WTC11 (cell line): ENCODE measurements at regions not wholly inside any gene's neighbourhood (a gene's known extent, or its start where the extent isn't known, plus 50 kb on each side); places are given as distances from the start of the nearest gene placed in this dataset.

Experiments
- ATAC-seq: fragments of 200-7000 bp; cut with Tn5 transposase; 2 replicates; pipeline ENCODE4 v1.10.0; 2021; ENCODE audit warnings: mild to moderate bottlenecking, moderate library complexity
- CTCF ChIA-PET: fragments of 300-600 bp; sonication (Branson Sonifier 250); formaldehyde crosslinking; loops from one replicate; lab custom pipeline; 2021; ENCODE audit warnings: antibody characterized with exemption; lab: Charles Lee
- POLR2A ChIA-PET: fragments of 350-600 bp; sonication (Branson Sonifier 250); formaldehyde crosslinking; loops from one replicate; lab custom pipeline; 2021; ENCODE audit warnings: antibody characterized with exemption; lab: Charles Lee
- DNase-seq: peaks from one replicate; pipeline ENCODE4 v3.0.0; 2021; ENCODE audit warnings: low spot score
- H3K27ac Mint-ChIP-seq: 2 replicates; pipeline ENCODE4 v1.8.0; 2021; ENCODE audit warnings: mixed read lengths
- H3K27me3 Mint-ChIP-seq: 2 replicates; pipeline ENCODE4 v1.8.0; 2021; ENCODE audit warnings: low read depth, mild to moderate bottlenecking, moderate library complexity, mixed read lengths
- H3K36me3 Mint-ChIP-seq: 2 replicates; pipeline ENCODE4 v1.8.0; 2021; ENCODE audit warnings: mixed read lengths
- H3K4me1 Mint-ChIP-seq: 2 replicates; pipeline ENCODE4 v1.8.0; 2022; ENCODE audit warnings: mixed read lengths
- H3K4me3 Mint-ChIP-seq: 2 replicates; pipeline ENCODE4 v1.8.0; 2021; ENCODE audit warnings: mild to moderate bottlenecking, moderate library complexity, mixed read lengths
- H3K9me3 Mint-ChIP-seq: 2 replicates; pipeline ENCODE4 v1.8.0; 2021; ENCODE audit warnings: mixed read lengths
- AFF4 ChIP-seq: sonication (generic); formaldehyde crosslinking; IDR thresholded peaks from 2 replicates; pipeline ENCODE4 v1.8.1; 2023; ENCODE audit warnings: mild to moderate bottlenecking, missing genetic modification reagents, borderline replicate concordance
- CREM ChIP-seq: sonication (generic); formaldehyde crosslinking; IDR thresholded peaks from 2 replicates; pipeline ENCODE4 v1.8.1; 2022; ENCODE audit warnings: mild to moderate bottlenecking, missing genetic modification reagents, moderate library complexity
- E2F1 ChIP-seq: sonication (generic); formaldehyde crosslinking; IDR thresholded peaks from 2 replicates; pipeline ENCODE4 v1.8.0; 2022; ENCODE audit warnings: mild to moderate bottlenecking, missing genetic modification reagents
- IRF1 ChIP-seq: sonication (generic); formaldehyde crosslinking; IDR thresholded peaks from 2 replicates; pipeline ENCODE4 v1.8.0; 2023; ENCODE audit warnings: missing genetic modification reagents
- JAZF1 ChIP-seq: fragments of 250-450 bp; sonication (Bioruptor Pico); IDR thresholded peaks from 2 replicates; pipeline ENCODE4 v1.9.0; 2021; ENCODE audit warnings: moderate library complexity, mild to moderate bottlenecking, inconsistent platforms
- NR2C2 ChIP-seq: sonication (generic); formaldehyde crosslinking; IDR thresholded peaks from 2 replicates; pipeline ENCODE4 v1.8.0; 2022; ENCODE audit warnings: mild to moderate bottlenecking, missing genetic modification reagents
- STAT6 ChIP-seq: sonication (generic); formaldehyde crosslinking; conservative IDR thresholded peaks from 2 replicates; pipeline ENCODE4 v1.8.1; 2023; ENCODE audit warnings: mild to moderate bottlenecking, low read depth, missing genetic modification reagents, moderate library complexity
- USF1 ChIP-seq: sonication (generic); formaldehyde crosslinking; IDR thresholded peaks from 2 replicates; pipeline ENCODE4 v1.8.0; 2022; ENCODE audit warnings: mild to moderate bottlenecking, missing genetic modification reagents
- ZNF232 ChIP-seq: sonication (generic); formaldehyde crosslinking; IDR thresholded peaks from 2 replicates; pipeline ENCODE4 v1.8.0; 2022; ENCODE audit warnings: mild to moderate bottlenecking, missing genetic modification reagents
- ZNF396 ChIP-seq: fragments of 250-450 bp; sonication (Bioruptor Pico); IDR thresholded peaks from 2 replicates; pipeline ENCODE4 v1.8.0; 2021; ENCODE audit warnings: mild to moderate bottlenecking, moderate library complexity, borderline replicate concordance
- TF ChIP-seq, protein P1 (sequence below): sonication (generic); formaldehyde crosslinking; IDR thresholded peaks from 2 replicates; pipeline ENCODE4 v1.8.1; 2023; ENCODE audit warnings: mild to moderate bottlenecking, moderate library complexity, missing genetic modification reagents
- TF ChIP-seq, protein P2 (sequence below): fragments of 250-450 bp; sonication (Bioruptor Pico); IDR thresholded peaks from 2 replicates; pipeline ENCODE4 v1.8.0; 2021; ENCODE audit warnings: mild to moderate bottlenecking
- TF ChIP-seq, protein P3 (sequence below): fragments of 250-450 bp; sonication (Bioruptor Pico); IDR thresholded peaks from 2 replicates; pipeline ENCODE4 v2.1.2; 2022; ENCODE audit warnings: mild to moderate bottlenecking, moderate library complexity
- TF ChIP-seq, protein P4 (sequence below): fragments of 250-450 bp; sonication (Bioruptor Pico); conservative IDR thresholded peaks from 2 replicates; pipeline ENCODE4 v1.9.0; 2021; ENCODE audit warnings: mild to moderate bottlenecking

DNA sequence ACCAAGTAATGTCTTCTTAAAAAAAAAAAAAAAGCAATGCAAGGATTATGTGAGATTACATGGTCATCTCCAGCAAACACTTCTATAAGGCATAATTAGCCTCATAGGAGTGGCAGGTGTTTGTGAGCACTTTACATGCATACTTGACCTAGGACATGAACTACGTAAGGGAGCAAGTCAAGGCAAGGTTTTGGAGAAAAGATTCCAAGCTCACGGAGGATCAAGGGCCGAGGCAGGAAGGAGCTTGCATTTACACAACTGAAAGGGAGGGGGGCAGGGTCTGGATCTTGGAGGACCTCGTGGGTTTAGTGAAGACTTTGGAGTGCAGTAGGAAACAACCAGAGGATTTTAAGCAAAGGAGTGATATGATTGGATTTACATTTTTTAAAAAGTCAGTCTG, 112.5 kb downstream of the CCER1 start (continued):
- TF ChIP-seq STAT6 (CRISPR knock-in tag) = no peak
- TF ChIP-seq CREM (CRISPR knock-in tag) = no peak
- TF ChIP-seq AFF4 (CRISPR knock-in tag) = no peak
- no peak for TF ChIP-seq USF1 (CRISPR knock-in tag)

DNA sequence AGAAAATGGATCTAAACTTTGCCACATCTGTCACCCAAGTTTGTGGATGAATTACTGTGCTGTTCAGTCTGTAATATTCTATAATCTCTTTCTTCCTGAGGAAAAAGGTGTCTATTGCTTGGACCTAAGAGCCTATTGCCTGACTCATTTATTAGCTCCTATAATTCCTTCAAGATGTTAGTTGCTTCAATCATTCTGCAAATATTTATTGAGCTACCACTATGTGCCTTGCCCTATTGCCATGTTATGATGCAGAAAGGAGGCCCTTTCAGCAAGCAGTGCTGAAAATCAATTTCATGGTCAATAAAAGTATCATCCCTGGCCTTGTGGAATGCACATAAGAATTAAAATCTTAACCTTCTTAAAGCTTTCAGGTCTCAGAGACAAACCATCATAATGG, 113.6 kb downstream of the CCER1 start:
- no peaks in the 10 kb centered on the region for H3K27me3 Mint-ChIP-seq
- POLR2A ChIA-PET = no interaction called here
- TF ChIP-seq ZNF232 (CRISPR knock-in tag) (no peak), IRF1 (CRISPR knock-in tag) (no peak), JAZF1 (CRISPR knock-in tag) (no peak), ZNF396 (CRISPR knock-in tag) (no peak), NR2C2 (CRISPR knock-in tag) (no peak), E2F1 (no peak)
- TF ChIP-seq, protein P1, sequence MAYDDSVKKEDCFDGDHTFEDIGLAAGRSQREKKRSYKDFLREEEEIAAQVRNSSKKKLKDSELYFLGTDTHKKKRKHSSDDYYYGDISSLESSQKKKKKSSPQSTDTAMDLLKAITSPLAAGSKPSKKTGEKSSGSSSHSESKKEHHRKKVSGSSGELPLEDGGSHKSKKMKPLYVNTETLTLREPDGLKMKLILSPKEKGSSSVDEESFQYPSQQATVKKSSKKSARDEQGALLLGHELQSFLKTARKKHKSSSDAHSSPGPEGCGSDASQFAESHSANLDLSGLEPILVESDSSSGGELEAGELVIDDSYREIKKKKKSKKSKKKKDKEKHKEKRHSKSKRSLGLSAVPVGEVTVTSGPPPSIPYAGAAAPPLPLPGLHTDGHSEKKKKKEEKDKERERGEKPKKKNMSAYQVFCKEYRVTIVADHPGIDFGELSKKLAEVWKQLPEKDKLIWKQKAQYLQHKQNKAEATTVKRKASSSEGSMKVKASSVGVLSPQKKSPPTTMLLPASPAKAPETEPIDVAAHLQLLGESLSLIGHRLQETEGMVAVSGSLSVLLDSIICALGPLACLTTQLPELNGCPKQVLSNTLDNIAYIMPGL (CRISPR knock-in tag) = no peak
- H3K4me1 Mint-ChIP-seq = peaks cover 15% of the 10 kb centered on the region
- H3K4me3 Mint-ChIP-seq = no peak overlapping the region
- H3K36me3 Mint-ChIP-seq = no peaks in the 10 kb centered on the region
- no peak for ATAC-seq
- no peak overlapping the region for H3K27ac Mint-ChIP-seq
- H3K9me3 Mint-ChIP-seq = peaks cover 3% of the 10 kb centered on the region; the same call in 1 of the 2 replicates
- CTCF ChIA-PET = no interaction called here
- no peak for DNase-seq

DNA sequence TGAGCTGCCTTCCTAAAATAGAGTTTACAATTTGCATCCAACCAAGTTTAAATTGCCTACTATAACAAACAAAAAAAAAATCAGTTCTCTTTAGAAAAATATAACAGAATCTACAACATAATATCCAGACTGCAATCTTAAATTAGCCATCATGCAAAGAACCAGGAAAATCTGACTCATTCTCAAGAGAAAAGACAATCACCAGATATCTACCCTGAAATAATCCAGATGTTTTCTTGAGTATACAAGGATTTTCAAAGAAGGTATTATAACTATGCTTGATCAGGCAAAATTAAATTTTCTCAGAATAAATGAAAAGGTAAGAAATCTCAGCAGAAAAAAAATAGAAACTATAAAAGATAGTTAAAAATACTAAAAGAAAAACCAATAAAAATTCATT, 115.6 kb downstream of the CCER1 start:
- POLR2A ChIA-PET = no interaction called here
- H3K4me1 Mint-ChIP-seq = peaks cover 19% of the 10 kb centered on the region
- TF ChIP-seq, protein P2, sequence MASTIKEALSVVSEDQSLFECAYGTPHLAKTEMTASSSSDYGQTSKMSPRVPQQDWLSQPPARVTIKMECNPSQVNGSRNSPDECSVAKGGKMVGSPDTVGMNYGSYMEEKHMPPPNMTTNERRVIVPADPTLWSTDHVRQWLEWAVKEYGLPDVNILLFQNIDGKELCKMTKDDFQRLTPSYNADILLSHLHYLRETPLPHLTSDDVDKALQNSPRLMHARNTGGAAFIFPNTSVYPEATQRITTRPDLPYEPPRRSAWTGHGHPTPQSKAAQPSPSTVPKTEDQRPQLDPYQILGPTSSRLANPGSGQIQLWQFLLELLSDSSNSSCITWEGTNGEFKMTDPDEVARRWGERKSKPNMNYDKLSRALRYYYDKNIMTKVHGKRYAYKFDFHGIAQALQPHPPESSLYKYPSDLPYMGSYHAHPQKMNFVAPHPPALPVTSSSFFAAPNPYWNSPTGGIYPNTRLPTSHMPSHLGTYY (CRISPR knock-in tag) = no peak
- TF ChIP-seq, protein P3, sequence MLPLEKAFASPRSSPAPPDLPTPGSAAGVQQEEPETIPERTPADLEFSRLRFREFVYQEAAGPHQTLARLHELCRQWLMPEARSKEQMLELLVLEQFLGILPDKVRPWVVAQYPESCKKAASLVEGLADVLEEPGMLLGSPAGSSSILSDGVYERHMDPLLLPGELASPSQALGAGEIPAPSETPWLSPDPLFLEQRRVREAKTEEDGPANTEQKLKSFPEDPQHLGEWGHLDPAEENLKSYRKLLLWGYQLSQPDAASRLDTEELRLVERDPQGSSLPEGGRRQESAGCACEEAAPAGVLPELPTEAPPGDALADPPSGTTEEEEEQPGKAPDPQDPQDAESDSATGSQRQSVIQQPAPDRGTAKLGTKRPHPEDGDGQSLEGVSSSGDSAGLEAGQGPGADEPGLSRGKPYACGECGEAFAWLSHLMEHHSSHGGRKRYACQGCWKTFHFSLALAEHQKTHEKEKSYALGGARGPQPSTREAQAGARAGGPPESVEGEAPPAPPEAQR = no peak
- TF ChIP-seq, protein P4, sequence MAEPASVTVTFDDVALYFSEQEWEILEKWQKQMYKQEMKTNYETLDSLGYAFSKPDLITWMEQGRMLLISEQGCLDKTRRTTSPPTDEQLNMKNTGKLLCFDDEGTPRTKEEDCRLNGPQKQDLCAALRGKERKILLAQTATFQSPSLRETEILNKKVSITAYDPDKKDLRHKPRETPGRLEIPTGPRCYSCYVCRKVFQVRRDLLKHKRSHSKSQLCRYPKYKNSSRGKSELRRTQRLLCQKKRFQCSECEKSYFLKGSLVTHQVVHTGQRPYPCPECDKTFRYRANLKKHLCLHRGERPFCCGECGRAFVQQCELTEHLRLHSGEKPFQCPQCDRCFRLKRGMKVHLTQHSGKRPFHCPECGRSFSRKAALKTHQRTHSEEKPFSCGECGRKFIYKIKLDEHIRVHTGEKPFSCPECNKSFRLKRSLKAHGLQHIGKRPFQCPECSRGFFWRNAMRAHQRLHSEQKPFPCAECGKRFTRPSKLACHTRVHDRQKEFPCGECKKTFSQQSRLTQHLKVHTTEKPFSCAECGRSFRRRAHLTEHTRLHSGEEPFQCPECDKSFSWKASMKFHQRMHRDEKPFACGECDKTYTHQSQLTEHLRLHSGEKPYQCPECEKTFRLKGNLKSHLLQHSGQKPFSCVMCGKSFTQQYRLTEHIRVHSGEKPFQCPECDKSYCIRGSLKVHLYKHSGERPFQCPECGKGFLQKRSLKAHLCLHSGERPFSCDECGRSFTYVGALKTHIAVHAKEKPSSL (CRISPR knock-in tag) = no peak
- TF ChIP-seq, all 79 proteins: peak for 0
- H3K4me3 Mint-ChIP-seq = no peak overlapping the region
- CTCF ChIA-PET = no interaction called here
- ATAC-seq (no peak), DNase-seq (no peak)
- H3K27me3 Mint-ChIP-seq = no peaks in the 10 kb centered on the region
- no peak overlapping the region for H3K27ac Mint-ChIP-seq
- no peaks in the 10 kb centered on the region for H3K9me3 Mint-ChIP-seq
- no peaks in the 10 kb centered on the region for H3K36me3 Mint-ChIP-seq
